Fibroblast of pulmonary artery (primary cell): ENCODE measurements at regions not wholly inside any gene's neighbourhood (a gene's known extent, or its start where the extent isn't known, plus 50 kb on each side); places are given as distances from the start of the nearest gene placed in this dataset.

ENCODE experiments used
- DNase-seq: peaks from one replicate; pipeline ENCODE4 v3.0.0-alpha.2; 2010; ENCODE audit warnings: low read depth
- H3K4me3 ChIP-seq: replicated peaks from 2 replicates; pipeline ENCODE4 v1.5.1; 2011; ENCODE audit warnings: low read depth, mild to moderate bottlenecking, control low read depth, low read length, moderate library complexity
- CTCF ChIP-seq: IDR thresholded peaks from 2 replicates; pipeline ENCODE4 v1.5.1; 2011; ENCODE audit warnings: mild to moderate bottlenecking, control low read depth, low read length, inconsistent platforms; ENCODE audit errors: missing control alignments

GRCh38 chr4:151822331-151822730 is 61.5 kb upstream of the GATB start:
- TF ChIP-seq CTCF, result no peak
- DNase-seq, result no peak

GRCh38 chr4:151820004-151820403 is 59.2 kb upstream of the GATB start:
- H3K4me3 ChIP-seq, result no peak overlapping the region
- no peak for DNase-seq
- TF ChIP-seq CTCF, result no peak

More at GRCh38 chr4:151822331-151822730, 61.5 kb upstream of the GATB start:
- H3K4me3 ChIP-seq, result no peak overlapping the region

GRCh38 chr4:151811403-151811802 is 50.6 kb upstream of the GATB start:
- no peak overlapping the region for H3K4me3 ChIP-seq
- no peak for TF ChIP-seq CTCF
- no peak for DNase-seq
